SK-N-SH treated with all-trans-retinoic acid at 6 μM for 48 hours (cell line): ENCODE measurements at regions not wholly inside any gene's neighbourhood (a gene's known extent, or its start where the extent isn't known, plus 50 kb on each side); places are given as distances from the start of the nearest gene placed in this dataset.

Source experiments
- ATAC-seq: fragments of 200-7000 bp; cut with Tn5 transposase; 3 replicates; pipeline ENCODE4 v1.9.1; 2020; ENCODE audit warnings: mild to moderate bottlenecking, moderate library complexity
- ARNTL ChIP-seq: fragments of 450-650 bp; formaldehyde crosslinking; IDR thresholded peaks from 2 replicates; pipeline ENCODE4 v1.5.0; 2020; ENCODE audit warnings: low read depth, mild to moderate bottlenecking, moderate library complexity, borderline replicate concordance
- BACH2 ChIP-seq: fragments of 250-450 bp; sonication (Bioruptor Pico); IDR thresholded peaks from 2 replicates; pipeline ENCODE4 v1.9.0; 2021; ENCODE audit warnings: mild to moderate bottlenecking, borderline replicate concordance
- CREB5 ChIP-seq: fragments of 250-450 bp; sonication (Bioruptor Pico); IDR thresholded peaks from 2 replicates; pipeline ENCODE4 v1.5.1; 2020; ENCODE audit warnings: low read depth, mild to moderate bottlenecking, moderate library complexity
- CSDC2 ChIP-seq: fragments of 250-450 bp; sonication (Bioruptor Pico); IDR thresholded peaks from 2 replicates; pipeline ENCODE4 v1.5.0; 2020; ENCODE audit warnings: mild to moderate bottlenecking, moderate library complexity
- ESRRG ChIP-seq: fragments of 250-450 bp; sonication (Bioruptor Pico); IDR thresholded peaks from 2 replicates; pipeline ENCODE4 v1.6.1; 2021; ENCODE audit warnings: mild to moderate bottlenecking
- ISL1 ChIP-seq: fragments of 250-450 bp; sonication (Bioruptor Pico); IDR thresholded peaks from 2 replicates; pipeline ENCODE4 v2.1.2; 2022; ENCODE audit warnings: mild to moderate bottlenecking, moderate library complexity
- OSR1 ChIP-seq: fragments of 250-450 bp; sonication (Bioruptor Pico); IDR thresholded peaks from 2 replicates; pipeline ENCODE4 v1.8.0; 2022; ENCODE audit warnings: moderate library complexity, mild to moderate bottlenecking, inconsistent platforms
- PPARA ChIP-seq: fragments of 250-450 bp; sonication (Bioruptor Pico); IDR thresholded peaks from 2 replicates; pipeline ENCODE4 v1.5.0; 2020; ENCODE audit warnings: mild to moderate bottlenecking, borderline replicate concordance
- RARB ChIP-seq: fragments of 250-450 bp; sonication (Bioruptor Pico); IDR thresholded peaks from 2 replicates; pipeline ENCODE4 v1.8.0; 2021; ENCODE audit warnings: mild to moderate bottlenecking, moderate library complexity
- TCF4 ChIP-seq: fragments of 250-450 bp; sonication (Bioruptor Pico); IDR thresholded peaks from 2 replicates; pipeline ENCODE4 v1.8.0; 2021; ENCODE audit warnings: mild to moderate bottlenecking, moderate library complexity, borderline replicate concordance
- TOX ChIP-seq: fragments of 250-450 bp; sonication (Bioruptor Pico); IDR thresholded peaks from 2 replicates; pipeline ENCODE4 v1.8.0; 2021; ENCODE audit warnings: mild to moderate bottlenecking, moderate library complexity, borderline replicate concordance
- ZC3H10 ChIP-seq: fragments of 250-450 bp; sonication (Bioruptor Pico); IDR thresholded peaks from 2 replicates; pipeline ENCODE4 v1.5.1; 2021; ENCODE audit warnings: mild to moderate bottlenecking, moderate library complexity
- ZFP3 ChIP-seq: fragments of 250-450 bp; sonication (Bioruptor Pico); IDR thresholded peaks from 2 replicates; pipeline ENCODE4 v1.5.0; 2020; ENCODE audit warnings: mild to moderate bottlenecking, moderate library complexity
- ZFP30 ChIP-seq: fragments of 450-650 bp; formaldehyde crosslinking; IDR thresholded peaks from 2 replicates; pipeline ENCODE4 v1.5.0; 2022; ENCODE audit warnings: mild to moderate bottlenecking, moderate library complexity
- ZNF565 ChIP-seq: fragments of 450-650 bp; formaldehyde crosslinking; conservative IDR thresholded peaks from 2 replicates; pipeline ENCODE4 v1.5.0; 2020; ENCODE audit warnings: low read depth, mild to moderate bottlenecking, moderate library complexity
- ZNF70 ChIP-seq: fragments of 450-650 bp; formaldehyde crosslinking; IDR thresholded peaks from 2 replicates; pipeline ENCODE4 v1.5.0; 2020; ENCODE audit warnings: mild to moderate bottlenecking, moderate library complexity
- ZNF8 ChIP-seq: fragments of 450-650 bp; formaldehyde crosslinking; IDR thresholded peaks from 2 replicates; pipeline ENCODE4 v1.5.0; 2020; ENCODE audit warnings: mild to moderate bottlenecking, moderate library complexity
- TF ChIP-seq, protein P1 (sequence below): fragments of 250-450 bp; sonication (Bioruptor Pico); IDR thresholded peaks from 2 replicates; pipeline ENCODE4 v1.8.0; 2020; ENCODE audit warnings: mild to moderate bottlenecking, moderate library complexity, borderline replicate concordance
- TF ChIP-seq, protein P2 (sequence below): fragments of 250-450 bp; sonication (Bioruptor Pico); IDR thresholded peaks from 2 replicates; pipeline ENCODE4 v1.5.1; 2021; ENCODE audit warnings: mild to moderate bottlenecking, moderate library complexity
- TF ChIP-seq, protein P3 (sequence below): fragments of 250-450 bp; sonication (Bioruptor Pico); IDR thresholded peaks from 2 replicates; pipeline ENCODE4 v1.5.0; 2020; ENCODE audit warnings: mild to moderate bottlenecking, moderate library complexity

GRCh38 chr18:10009321-10010144 is 95.7 kb downstream of the VAPA start:
- ATAC-seq = no peak

DNA sequence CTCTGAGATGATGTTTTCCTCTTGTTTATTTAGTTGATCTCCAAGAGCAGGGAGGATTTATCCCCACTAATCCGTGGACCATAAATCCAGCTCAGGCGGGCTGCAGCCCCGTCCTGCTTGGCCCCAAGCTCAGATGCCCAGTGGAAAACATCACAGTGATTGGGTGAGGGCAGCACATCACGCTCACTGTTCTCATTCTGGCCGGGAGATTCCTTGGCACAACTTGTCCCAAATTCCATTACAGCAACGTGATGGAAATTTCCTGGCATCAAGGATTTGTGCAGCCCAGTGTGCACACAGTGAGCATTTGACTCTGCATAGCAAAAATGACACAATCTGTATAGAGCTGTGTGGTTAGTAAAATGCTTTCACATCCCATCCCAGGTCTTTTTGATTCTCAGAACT is 96.8 kb downstream of the VAPA start:
- ATAC-seq = peak; percentile 88
- TF ChIP-seq CSDC2 (CRISPR knock-in tag) (0 out of 2 replicates have a peak, but pooled peaks have one; percentile 18), ISL1 (CRISPR knock-in tag) (peak; percentile 35; the same call in 1 of the 2 replicates), ZNF565 (CRISPR knock-in tag) (no peak), PPARA (no peak)
- TF ChIP-seq, all 23 proteins: peak for 2

More at GRCh38 chr18:10009321-10010144, 95.7 kb downstream of the VAPA start:
- TF ChIP-seq ESRRG (CRISPR knock-in tag) (no peak), BACH2 (CRISPR knock-in tag) (no peak), ZNF8 (no peak), ZFP30 (CRISPR knock-in tag) (no peak), TOX (CRISPR knock-in tag) (no peak), ISL1 (CRISPR knock-in tag) (no peak), CREB5 (CRISPR knock-in tag) (no peak), ZC3H10 (CRISPR knock-in tag) (no peak), ZNF70 (CRISPR knock-in tag) (no peak), CSDC2 (CRISPR knock-in tag) (no peak)
- TF ChIP-seq, protein P1, sequence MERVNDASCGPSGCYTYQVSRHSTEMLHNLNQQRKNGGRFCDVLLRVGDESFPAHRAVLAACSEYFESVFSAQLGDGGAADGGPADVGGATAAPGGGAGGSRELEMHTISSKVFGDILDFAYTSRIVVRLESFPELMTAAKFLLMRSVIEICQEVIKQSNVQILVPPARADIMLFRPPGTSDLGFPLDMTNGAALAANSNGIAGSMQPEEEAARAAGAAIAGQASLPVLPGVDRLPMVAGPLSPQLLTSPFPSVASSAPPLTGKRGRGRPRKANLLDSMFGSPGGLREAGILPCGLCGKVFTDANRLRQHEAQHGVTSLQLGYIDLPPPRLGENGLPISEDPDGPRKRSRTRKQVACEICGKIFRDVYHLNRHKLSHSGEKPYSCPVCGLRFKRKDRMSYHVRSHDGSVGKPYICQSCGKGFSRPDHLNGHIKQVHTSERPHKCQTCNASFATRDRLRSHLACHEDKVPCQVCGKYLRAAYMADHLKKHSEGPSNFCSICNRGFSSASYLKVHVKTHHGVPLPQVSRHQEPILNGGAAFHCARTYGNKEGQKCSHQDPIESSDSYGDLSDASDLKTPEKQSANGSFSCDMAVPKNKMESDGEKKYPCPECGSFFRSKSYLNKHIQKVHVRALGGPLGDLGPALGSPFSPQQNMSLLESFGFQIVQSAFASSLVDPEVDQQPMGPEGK (CRISPR knock-in tag) = no peak
- TF ChIP-seq, all 23 proteins: peak for 0

DNA sequence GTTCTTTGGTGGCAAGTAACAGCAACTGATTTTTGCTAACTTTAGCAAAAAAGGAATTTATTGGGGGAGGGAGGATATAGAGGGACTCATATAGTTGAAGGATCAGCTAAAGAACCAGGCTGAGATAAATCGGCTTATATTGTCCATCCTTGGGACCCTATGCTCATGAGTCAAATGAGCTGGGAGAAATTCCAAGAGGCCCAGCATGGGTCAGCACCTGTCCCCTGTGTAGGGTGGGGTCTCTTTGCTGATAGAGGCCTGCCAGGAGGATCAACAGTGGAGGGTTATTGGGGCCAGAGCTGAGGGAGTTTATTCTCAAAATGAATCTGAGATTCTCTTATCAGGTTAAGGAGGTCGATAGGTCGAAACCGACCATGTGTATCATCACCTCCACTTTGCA is 97.2 kb downstream of the VAPA start:
- ATAC-seq = no peak
- TF ChIP-seq, protein P1 (CRISPR knock-in tag) = no peak
- no peak for TF ChIP-seq ZC3H10 (CRISPR knock-in tag)
- TF ChIP-seq TCF4 (CRISPR knock-in tag) = no peak
- no peak for TF ChIP-seq TOX (CRISPR knock-in tag)
- no peak for TF ChIP-seq ZNF8
- no peak for TF ChIP-seq ARNTL (CRISPR knock-in tag)
- TF ChIP-seq, protein P2, sequence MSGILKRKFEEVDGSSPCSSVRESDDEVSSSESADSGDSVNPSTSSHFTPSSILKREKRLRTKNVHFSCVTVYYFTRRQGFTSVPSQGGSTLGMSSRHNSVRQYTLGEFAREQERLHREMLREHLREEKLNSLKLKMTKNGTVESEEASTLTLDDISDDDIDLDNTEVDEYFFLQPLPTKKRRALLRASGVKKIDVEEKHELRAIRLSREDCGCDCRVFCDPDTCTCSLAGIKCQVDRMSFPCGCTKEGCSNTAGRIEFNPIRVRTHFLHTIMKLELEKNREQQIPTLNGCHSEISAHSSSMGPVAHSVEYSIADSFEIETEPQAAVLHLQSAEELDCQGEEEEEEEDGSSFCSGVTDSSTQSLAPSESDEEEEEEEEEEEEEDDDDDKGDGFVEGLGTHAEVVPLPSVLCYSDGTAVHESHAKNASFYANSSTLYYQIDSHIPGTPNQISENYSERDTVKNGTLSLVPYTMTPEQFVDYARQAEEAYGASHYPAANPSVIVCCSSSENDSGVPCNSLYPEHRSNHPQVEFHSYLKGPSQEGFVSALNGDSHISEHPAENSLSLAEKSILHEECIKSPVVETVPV (CRISPR knock-in tag) = no peak
- no peak for TF ChIP-seq ZNF565 (CRISPR knock-in tag)
- TF ChIP-seq ISL1 (CRISPR knock-in tag) = no peak
- no peak for TF ChIP-seq CSDC2 (CRISPR knock-in tag)
- TF ChIP-seq ESRRG (CRISPR knock-in tag) = no peak
- TF ChIP-seq ZFP3 (CRISPR knock-in tag) = no peak

DNA sequence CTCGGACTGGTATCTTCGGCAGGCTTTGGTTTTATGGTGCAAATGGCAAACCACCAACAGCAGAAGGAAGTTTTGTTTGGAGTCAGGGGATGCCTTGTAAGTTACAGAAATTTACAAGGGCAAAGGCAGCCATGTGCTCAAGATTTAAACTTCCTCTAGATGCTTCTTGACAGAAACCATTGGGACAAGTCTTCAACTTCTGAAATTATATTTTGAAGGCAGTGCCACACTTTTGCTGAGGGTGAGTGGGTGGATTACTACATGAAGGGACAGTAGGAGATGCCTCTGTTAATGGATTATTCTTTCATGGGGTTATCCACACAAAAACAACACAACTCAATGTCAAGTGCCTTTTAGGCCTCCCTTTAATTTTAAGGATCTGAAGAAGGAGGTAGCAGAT is 97.9 kb downstream of the VAPA start:
- no peak for TF ChIP-seq ZC3H10 (CRISPR knock-in tag)
- TF ChIP-seq, all 23 proteins: peak for 0
- ATAC-seq = no peak

DNA sequence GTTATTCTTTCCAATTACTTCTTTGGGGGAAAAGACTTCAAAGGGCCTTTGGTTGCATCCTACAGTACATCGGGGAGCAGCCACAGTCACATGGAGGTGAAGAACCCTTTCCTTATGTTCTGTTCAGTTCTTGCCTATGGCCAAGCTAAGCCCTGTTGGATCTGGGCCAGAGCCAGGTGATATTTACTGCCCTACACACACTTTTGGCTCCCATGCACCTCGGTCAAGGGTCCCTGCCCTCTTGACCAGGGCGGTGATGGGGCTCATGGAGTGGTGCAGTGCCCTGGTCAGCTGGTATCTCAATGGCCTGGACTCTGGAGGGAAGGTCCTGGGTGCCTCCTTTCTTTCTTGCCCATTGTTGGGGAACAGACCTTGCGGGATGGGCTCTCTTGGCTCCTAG is 98.7 kb downstream of the VAPA start:
- no peak for ATAC-seq

More for the DNA sequence above, 98.7 kb downstream of the VAPA start:
- TF ChIP-seq OSR1 (CRISPR knock-in tag) = no peak
- no peak for TF ChIP-seq BACH2 (CRISPR knock-in tag)
- TF ChIP-seq, protein P3, sequence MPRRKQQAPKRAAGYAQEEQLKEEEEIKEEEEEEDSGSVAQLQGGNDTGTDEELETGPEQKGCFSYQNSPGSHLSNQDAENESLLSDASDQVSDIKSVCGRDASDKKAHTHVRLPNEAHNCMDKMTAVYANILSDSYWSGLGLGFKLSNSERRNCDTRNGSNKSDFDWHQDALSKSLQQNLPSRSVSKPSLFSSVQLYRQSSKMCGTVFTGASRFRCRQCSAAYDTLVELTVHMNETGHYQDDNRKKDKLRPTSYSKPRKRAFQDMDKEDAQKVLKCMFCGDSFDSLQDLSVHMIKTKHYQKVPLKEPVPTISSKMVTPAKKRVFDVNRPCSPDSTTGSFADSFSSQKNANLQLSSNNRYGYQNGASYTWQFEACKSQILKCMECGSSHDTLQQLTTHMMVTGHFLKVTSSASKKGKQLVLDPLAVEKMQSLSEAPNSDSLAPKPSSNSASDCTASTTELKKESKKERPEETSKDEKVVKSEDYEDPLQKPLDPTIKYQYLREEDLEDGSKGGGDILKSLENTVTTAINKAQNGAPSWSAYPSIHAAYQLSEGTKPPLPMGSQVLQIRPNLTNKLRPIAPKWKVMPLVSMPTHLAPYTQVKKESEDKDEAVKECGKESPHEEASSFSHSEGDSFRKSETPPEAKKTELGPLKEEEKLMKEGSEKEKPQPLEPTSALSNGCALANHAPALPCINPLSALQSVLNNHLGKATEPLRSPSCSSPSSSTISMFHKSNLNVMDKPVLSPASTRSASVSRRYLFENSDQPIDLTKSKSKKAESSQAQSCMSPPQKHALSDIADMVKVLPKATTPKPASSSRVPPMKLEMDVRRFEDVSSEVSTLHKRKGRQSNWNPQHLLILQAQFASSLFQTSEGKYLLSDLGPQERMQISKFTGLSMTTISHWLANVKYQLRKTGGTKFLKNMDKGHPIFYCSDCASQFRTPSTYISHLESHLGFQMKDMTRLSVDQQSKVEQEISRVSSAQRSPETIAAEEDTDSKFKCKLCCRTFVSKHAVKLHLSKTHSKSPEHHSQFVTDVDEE (CRISPR knock-in tag) = no peak
- TF ChIP-seq, protein P2 (CRISPR knock-in tag) = no peak
- TF ChIP-seq ESRRG (CRISPR knock-in tag) = no peak
- TF ChIP-seq TCF4 (CRISPR knock-in tag) = no peak
- TF ChIP-seq ARNTL (CRISPR knock-in tag) = no peak
- no peak for TF ChIP-seq ZFP30 (CRISPR knock-in tag)
- TF ChIP-seq TOX (CRISPR knock-in tag) = no peak
- TF ChIP-seq RARB = no peak
